Lower leg skin (tissue), 3 donors: ENCODE measurements at regions not wholly inside any gene's neighbourhood (a gene's known extent, or its start where the extent isn't known, plus 50 kb on each side); places are given as distances from the start of the nearest gene placed in this dataset.

ENCODE experiments used
- POLR2A ChIP-seq, 2 donors: fragments of 450-650 bp; IDR thresholded peaks; one replicate each; pipeline ENCODE4 v1.6.1; 2016 to 2017; ENCODE audit warnings: antibody characterized with exemption in 2 of 2, mild to moderate bottlenecking in 1 of 2, moderate library complexity in 1 of 2
- TF ChIP-seq, protein P1 (sequence below), 3 donors: fragments of 450-650 bp; IDR thresholded peaks; one replicate each; pipeline ENCODE4 v1.5.1; 2016; ENCODE audit warnings: antibody characterized with exemption in 3 of 3, mild to moderate bottlenecking in 3 of 3, moderate library complexity in 2 of 3

DNA sequence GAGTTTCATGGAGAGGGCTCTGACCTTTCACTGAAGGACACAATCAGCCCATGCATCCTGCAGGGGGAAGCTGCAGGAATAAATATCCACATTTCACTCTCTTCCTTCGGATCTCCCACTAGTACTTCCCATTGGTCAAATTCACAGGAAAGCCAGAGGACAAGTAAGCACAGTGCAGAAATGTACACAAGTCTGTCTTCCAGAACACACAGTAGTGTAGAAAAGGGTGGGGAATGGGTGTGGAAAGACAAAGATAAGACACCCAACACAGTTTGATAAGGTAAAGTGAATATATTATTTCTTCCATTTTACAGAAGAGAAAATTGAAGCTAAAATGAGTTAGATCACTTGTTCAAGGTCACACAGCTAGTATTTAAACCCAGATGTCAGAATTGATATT lies 81.1 kb upstream of the PCDH19 start:
- TF ChIP-seq POLR2A (IDR thresholded peaks at IDR 0.05) = no peak
- TF ChIP-seq, protein P1, sequence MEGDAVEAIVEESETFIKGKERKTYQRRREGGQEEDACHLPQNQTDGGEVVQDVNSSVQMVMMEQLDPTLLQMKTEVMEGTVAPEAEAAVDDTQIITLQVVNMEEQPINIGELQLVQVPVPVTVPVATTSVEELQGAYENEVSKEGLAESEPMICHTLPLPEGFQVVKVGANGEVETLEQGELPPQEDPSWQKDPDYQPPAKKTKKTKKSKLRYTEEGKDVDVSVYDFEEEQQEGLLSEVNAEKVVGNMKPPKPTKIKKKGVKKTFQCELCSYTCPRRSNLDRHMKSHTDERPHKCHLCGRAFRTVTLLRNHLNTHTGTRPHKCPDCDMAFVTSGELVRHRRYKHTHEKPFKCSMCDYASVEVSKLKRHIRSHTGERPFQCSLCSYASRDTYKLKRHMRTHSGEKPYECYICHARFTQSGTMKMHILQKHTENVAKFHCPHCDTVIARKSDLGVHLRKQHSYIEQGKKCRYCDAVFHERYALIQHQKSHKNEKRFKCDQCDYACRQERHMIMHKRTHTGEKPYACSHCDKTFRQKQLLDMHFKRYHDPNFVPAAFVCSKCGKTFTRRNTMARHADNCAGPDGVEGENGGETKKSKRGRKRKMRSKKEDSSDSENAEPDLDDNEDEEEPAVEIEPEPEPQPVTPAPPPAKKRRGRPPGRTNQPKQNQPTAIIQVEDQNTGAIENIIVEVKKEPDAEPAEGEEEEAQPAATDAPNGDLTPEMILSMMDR (IDR thresholded peaks at IDR 0.05) = no peak
